ENCODE measurements at regions not wholly inside any gene's neighbourhood (a gene's known extent, or its start where the extent isn't known, plus 50 kb on each side); places are given as distances from the start of the nearest gene placed in this dataset.

- H3K4me1 ChIP-seq, result no peaks in the 10 kb centered on the region
- H3K4me3 ChIP-seq, result no peak overlapping the region
- H3K27ac ChIP-seq, result no peak overlapping the region
- H3K9me3 ChIP-seq, result no peaks in the 10 kb centered on the region
- H3K9ac ChIP-seq (ENCODE audit: low read depth in 2 of 2, low read length in 2 of 2), result no peak overlapping the region
- no peaks in the 10 kb centered on the region for H3K36me3 ChIP-seq
- no peak for DNase-seq
- intact Hi-C loops (cut with DNase I), result no loop called here
- TF ChIP-seq CTCF (IDR thresholded peaks at IDR 0.05), result no peak
- no peaks in the 10 kb centered on the region for H3K27me3 ChIP-seq
Measured at GRCh38 chr5:56288873-56289601, 55.9 kb upstream of the ANKRD55 start.

- no peaks in the 10 kb centered on the region for H3K27me3 ChIP-seq
- intact Hi-C loops (cut with DNase I), result no loop called here
- H3K9me3 ChIP-seq, result no peaks in the 10 kb centered on the region
- no peaks in the 10 kb centered on the region for H3K36me3 ChIP-seq
- H3K27ac ChIP-seq, result no peak overlapping the region
- DNase-seq, result no peak
- no peak overlapping the region for H3K9ac ChIP-seq (ENCODE audit: low read depth in 2 of 2, low read length in 2 of 2)
- no peak overlapping the region for H3K4me3 ChIP-seq
- no peaks in the 10 kb centered on the region for H3K4me1 ChIP-seq
- no peak for TF ChIP-seq CTCF (IDR thresholded peaks at IDR 0.05)
Measured at GRCh38 chr5:56286015-56286884, 53.1 kb upstream of the ANKRD55 start.

GRCh38 chr5:56282951-56283350, 49.8 kb upstream of the ANKRD55 start:
- no peak for TF ChIP-seq CTCF (IDR thresholded peaks at IDR 0.05)
- H3K9me3 ChIP-seq, result no peaks in the 10 kb centered on the region
- H3K27ac ChIP-seq, result no peak overlapping the region
- no peaks in the 10 kb centered on the region for H3K36me3 ChIP-seq
- intact Hi-C loops (cut with DNase I), result no loop called here
- H3K4me1 ChIP-seq, result no peaks in the 10 kb centered on the region
- no peak overlapping the region for H3K4me3 ChIP-seq
- no peak overlapping the region for H3K9ac ChIP-seq (ENCODE audit: low read depth in 2 of 2, low read length in 2 of 2)
- DNase-seq, result no peak
- H3K27me3 ChIP-seq, result no peaks in the 10 kb centered on the region

Measured in colonic mucosa (tissue), 4 donors.